H9 (cell line): ENCODE measurements at regions not wholly inside any gene's neighbourhood (a gene's known extent, or its start where the extent isn't known, plus 50 kb on each side); places are given as distances from the start of the nearest gene placed in this dataset.

Experiments used
- DNase-seq: peaks from one replicate; pipeline ENCODE4 v3.0.0-alpha.2; 2017
- H2AFZ ChIP-seq: one replicate; pipeline ENCODE4 v1.6.1; 2013; ENCODE audit warnings: mild to moderate bottlenecking, low read length, control low read depth, moderate library complexity
- H2AK5ac ChIP-seq: 2 replicates; pipeline ENCODE4 v1.6.1; 2013; ENCODE audit warnings: low read length, control low read depth, mixed read lengths; ENCODE audit not compliant: insufficient read length
- H2BK120ac ChIP-seq: one replicate; pipeline ENCODE4 v1.6.1; 2013; ENCODE audit warnings: low read depth, mild to moderate bottlenecking, low read length, control low read depth, inconsistent platforms; ENCODE audit not compliant: poor library complexity, severe bottlenecking
- H2BK12ac ChIP-seq: 2 replicates; pipeline ENCODE4 v1.6.1; 2013; ENCODE audit warnings: low read length, control low read depth, mixed read lengths, low read depth; ENCODE audit not compliant: insufficient read length
- H2BK15ac ChIP-seq: 2 replicates; pipeline ENCODE4 v1.6.1; 2013; ENCODE audit warnings: low read depth, low read length, control low read depth
- H2BK20ac ChIP-seq: one replicate; pipeline ENCODE4 v1.6.1; 2013; ENCODE audit warnings: low read depth, mild to moderate bottlenecking, low read length, control low read depth, inconsistent platforms; ENCODE audit not compliant: poor library complexity, severe bottlenecking
- H2BK5ac ChIP-seq: 2 replicates; pipeline ENCODE4 v1.6.1; 2013; ENCODE audit warnings: low read length, control low read depth, mixed read lengths; ENCODE audit not compliant: insufficient read length
- H3K14ac ChIP-seq: 2 replicates; pipeline ENCODE4 v1.6.1; 2013; ENCODE audit warnings: low read length, control low read depth; ENCODE audit not compliant: insufficient read depth
- H3K18ac ChIP-seq: 2 replicates; pipeline ENCODE4 v1.6.1; 2013; ENCODE audit warnings: low read depth, mild to moderate bottlenecking, mixed read lengths, low read length, control low read depth; ENCODE audit not compliant: insufficient read length
- H3K23ac ChIP-seq: 2 replicates; pipeline ENCODE4 v1.6.1; 2013; ENCODE audit warnings: low read length, control low read depth, mixed read lengths, low read depth; ENCODE audit not compliant: insufficient read length
- H3K23me2 ChIP-seq: 2 replicates; pipeline ENCODE4 v1.6.1; 2013; ENCODE audit warnings: low read depth, mild to moderate bottlenecking, mixed read lengths, low read length, control low read depth; ENCODE audit not compliant: insufficient read length, poor library complexity, severe bottlenecking
- H3K27ac ChIP-seq: 2 replicates; pipeline ENCODE4 v1.5.1; 2013; ENCODE audit warnings: low read length, control low read depth, mixed read lengths, low read depth; ENCODE audit not compliant: insufficient read length
- H3K27me3 ChIP-seq: 2 replicates; pipeline ENCODE4 v1.6.1; 2013; ENCODE audit warnings: low read length, control low read depth, inconsistent platforms; ENCODE audit not compliant: insufficient read depth
- H3K4ac ChIP-seq: 2 replicates; pipeline ENCODE4 v1.6.1; 2013; ENCODE audit warnings: low read depth, mild to moderate bottlenecking, control low read depth, inconsistent platforms, low read length, moderate library complexity
- H3K4me1 ChIP-seq: 2 replicates; pipeline ENCODE4 v1.6.1; 2013; ENCODE audit warnings: low read length, control low read depth, inconsistent platforms; ENCODE audit not compliant: insufficient read depth
- H3K4me2 ChIP-seq: 2 replicates; pipeline ENCODE4 v1.6.1; 2013; ENCODE audit warnings: low read length, control low read depth, mixed read lengths; ENCODE audit not compliant: insufficient read length, insufficient read depth
- H3K56ac ChIP-seq: 2 replicates; pipeline ENCODE4 v1.6.1; 2013; ENCODE audit warnings: low read depth, mild to moderate bottlenecking, mixed read lengths, low read length, control low read depth; ENCODE audit not compliant: insufficient read length
- H3K79me1 ChIP-seq: 2 replicates; pipeline ENCODE4 v1.6.1; 2013; ENCODE audit warnings: low read depth, mild to moderate bottlenecking, moderate library complexity, low read length, control low read depth, inconsistent platforms; ENCODE audit not compliant: insufficient read depth, poor library complexity, severe bottlenecking
- H3K79me2 ChIP-seq: 2 replicates; pipeline ENCODE4 v1.6.1; 2013; ENCODE audit warnings: low read length, control low read depth, inconsistent platforms; ENCODE audit not compliant: insufficient read depth
- H3K9ac ChIP-seq: 2 replicates; pipeline ENCODE4 v1.6.1; 2013; ENCODE audit warnings: low read length, control low read depth, mixed read lengths; ENCODE audit not compliant: insufficient read length; ENCODE audit errors: extremely low read depth
- H3K9me3 ChIP-seq: one replicate; pipeline ENCODE4 v1.6.1; 2013; ENCODE audit warnings: low read depth, low read length, inconsistent platforms; ENCODE audit not compliant: control insufficient read depth
- H3T11ph ChIP-seq: one replicate; pipeline ENCODE4 v1.6.1; 2013; ENCODE audit warnings: mild to moderate bottlenecking, low read length, control low read depth, inconsistent platforms
- H4K20me1 ChIP-seq: one replicate; pipeline ENCODE4 v1.6.1; 2013; ENCODE audit not compliant: control insufficient read depth, insufficient read length, insufficient read depth
- H4K5ac ChIP-seq: 2 replicates; pipeline ENCODE4 v1.6.1; 2013; ENCODE audit warnings: low read depth, mild to moderate bottlenecking, mixed read lengths, low read length, control low read depth; ENCODE audit not compliant: insufficient read length
- H4K8ac ChIP-seq: replicated peaks from 2 replicates; pipeline ENCODE4 v1.6.1; 2013; ENCODE audit warnings: low read length, control low read depth, mixed read lengths, low read depth; ENCODE audit not compliant: insufficient read length
- H4K91ac ChIP-seq: 2 replicates; pipeline ENCODE4 v1.6.1; 2013; ENCODE audit warnings: low read depth, mild to moderate bottlenecking, moderate library complexity, mixed read lengths, low read length, control low read depth; ENCODE audit not compliant: insufficient read length
- H3K27ac Mint-ChIP-seq, 3 experiments: 2 replicates in 2 of 3; 3 replicates in 1 of 3; pipeline ENCODE4 v1.8.0; 2020 to 2021; ENCODE audit warnings: mixed read lengths in 3 of 3, mild to moderate bottlenecking in 1 of 3, moderate library complexity in 1 of 3
- H3K27me3 Mint-ChIP-seq: 2 replicates; pipeline ENCODE4 v1.8.0; 2021; ENCODE audit warnings: low read depth, mild to moderate bottlenecking, moderate library complexity, mixed read lengths
- H3K36me3 Mint-ChIP-seq, 3 experiments: 2 replicates in 2 of 3; 3 replicates in 1 of 3; pipeline ENCODE4 v1.8.0; 2020 to 2021; ENCODE audit warnings: low read depth in 3 of 3, mixed read lengths in 3 of 3; ENCODE audit not compliant: insufficient read depth in 1 of 3
- H3K4me1 Mint-ChIP-seq, 2 experiments: 2 replicates each; pipeline ENCODE4 v1.8.0; 2020; ENCODE audit warnings: mixed read lengths in 2 of 2
- H3K4me3 Mint-ChIP-seq, 2 experiments: 2 replicates in 1 of 2; 3 replicates in 1 of 2; pipeline ENCODE4 v1.8.0; 2020 to 2021; ENCODE audit warnings: mild to moderate bottlenecking in 2 of 2, mixed read lengths in 2 of 2, moderate library complexity in 1 of 2
- H3K9me3 Mint-ChIP-seq, 2 experiments: 2 replicates in 1 of 2; 3 replicates in 1 of 2; pipeline ENCODE4 v1.8.0; 2020; ENCODE audit warnings: mild to moderate bottlenecking in 2 of 2, mixed read lengths in 2 of 2, moderate library complexity in 1 of 2
- WGBS: extraction: QIAGEN DNeasy Blood & Tissue Kit; methylation state at CpG from one replicate; pipeline ENCODE4 v1.1.7; 2013; ENCODE audit warnings: missing lambda C conversion rate, low lambda C conversion rate, mixed read lengths; ENCODE audit not compliant: insufficient read length; ENCODE audit errors: extremely low coverage; 5-methylcytosine and 5-hydroxymethylcytosine counted together
- TF ChIP-seq, protein P1 (sequence below): fragments of 200-600 bp; sonication (generic); conservative IDR thresholded peaks from 3 replicates; pipeline ENCODE4 v1.8.0; 2021; ENCODE audit warnings: antibody characterized with exemption, mild to moderate bottlenecking

DNA sequence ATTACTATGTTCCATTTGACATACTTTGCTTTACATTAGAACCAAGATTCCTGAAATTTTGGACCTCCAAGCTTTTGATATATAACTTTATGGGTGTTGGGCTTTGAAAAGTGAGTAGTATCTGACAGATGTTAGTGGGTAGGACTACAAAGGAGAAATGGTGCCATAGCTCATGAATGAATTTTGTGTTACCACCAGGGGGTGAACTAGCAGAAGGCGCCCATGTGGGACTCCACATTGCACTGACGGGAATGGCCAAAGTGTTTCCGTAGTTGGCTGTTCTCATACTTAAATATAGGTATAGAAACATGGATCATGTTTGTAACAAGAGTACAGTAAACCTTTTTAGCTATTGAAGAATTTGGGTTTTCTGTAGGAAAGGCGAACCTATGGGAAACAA is 337.5 kb downstream of the FLRT2 start:
- Histone ChIP-seq H3K4me1 (no peaks in the 10 kb centered on the region), H3K9ac (no peak overlapping the region), H4K8ac (no peak overlapping the region), H2AFZ (no peak overlapping the region), H3K9me3 (no peaks in the 10 kb centered on the region), H4K5ac (no peak overlapping the region), H2AK5ac (no peak overlapping the region), H3T11ph (no peak overlapping the region), H2BK20ac (no peak overlapping the region), H3K4ac (no peak overlapping the region), H3K27me3 (no peaks in the 10 kb centered on the region), H3K23me2 (no peaks in the 10 kb centered on the region), H2BK5ac (no peak overlapping the region), H2BK120ac (no peak overlapping the region), H3K79me1 (no peaks in the 10 kb centered on the region), H4K91ac (no peak overlapping the region), H2BK12ac (no peak overlapping the region), H3K56ac (no peak overlapping the region), H3K23ac (no peak overlapping the region), H3K4me2 (no peak overlapping the region), H2BK15ac (no peak overlapping the region), H3K18ac (no peak overlapping the region), H3K79me2 (no peaks in the 10 kb centered on the region), H3K27ac (no peak overlapping the region), H3K14ac (no peak overlapping the region), H4K20me1 (no peaks in the 10 kb centered on the region)
- no peak overlapping the region for H3K27ac Mint-ChIP-seq
- no CpG with 5 or more reads among the region's 4 CpGs for WGBS
- H3K4me3 Mint-ChIP-seq = no peak overlapping the region
- TF ChIP-seq, protein P1, sequence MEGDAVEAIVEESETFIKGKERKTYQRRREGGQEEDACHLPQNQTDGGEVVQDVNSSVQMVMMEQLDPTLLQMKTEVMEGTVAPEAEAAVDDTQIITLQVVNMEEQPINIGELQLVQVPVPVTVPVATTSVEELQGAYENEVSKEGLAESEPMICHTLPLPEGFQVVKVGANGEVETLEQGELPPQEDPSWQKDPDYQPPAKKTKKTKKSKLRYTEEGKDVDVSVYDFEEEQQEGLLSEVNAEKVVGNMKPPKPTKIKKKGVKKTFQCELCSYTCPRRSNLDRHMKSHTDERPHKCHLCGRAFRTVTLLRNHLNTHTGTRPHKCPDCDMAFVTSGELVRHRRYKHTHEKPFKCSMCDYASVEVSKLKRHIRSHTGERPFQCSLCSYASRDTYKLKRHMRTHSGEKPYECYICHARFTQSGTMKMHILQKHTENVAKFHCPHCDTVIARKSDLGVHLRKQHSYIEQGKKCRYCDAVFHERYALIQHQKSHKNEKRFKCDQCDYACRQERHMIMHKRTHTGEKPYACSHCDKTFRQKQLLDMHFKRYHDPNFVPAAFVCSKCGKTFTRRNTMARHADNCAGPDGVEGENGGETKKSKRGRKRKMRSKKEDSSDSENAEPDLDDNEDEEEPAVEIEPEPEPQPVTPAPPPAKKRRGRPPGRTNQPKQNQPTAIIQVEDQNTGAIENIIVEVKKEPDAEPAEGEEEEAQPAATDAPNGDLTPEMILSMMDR = peak; percentile 51
- no peaks in the 10 kb centered on the region for H3K9me3 Mint-ChIP-seq
- peak; percentile 27 for DNase-seq
- H3K27me3 Mint-ChIP-seq = no peaks in the 10 kb centered on the region
- H3K4me1 Mint-ChIP-seq = no peaks in the 10 kb centered on the region
- H3K36me3 Mint-ChIP-seq = no peaks in the 10 kb centered on the region
